ENCODE measurements at regions not wholly inside any gene's neighbourhood (a gene's known extent, or its start where the extent isn't known, plus 50 kb on each side); places are given as distances from the start of the nearest gene placed in this dataset.

DNA sequence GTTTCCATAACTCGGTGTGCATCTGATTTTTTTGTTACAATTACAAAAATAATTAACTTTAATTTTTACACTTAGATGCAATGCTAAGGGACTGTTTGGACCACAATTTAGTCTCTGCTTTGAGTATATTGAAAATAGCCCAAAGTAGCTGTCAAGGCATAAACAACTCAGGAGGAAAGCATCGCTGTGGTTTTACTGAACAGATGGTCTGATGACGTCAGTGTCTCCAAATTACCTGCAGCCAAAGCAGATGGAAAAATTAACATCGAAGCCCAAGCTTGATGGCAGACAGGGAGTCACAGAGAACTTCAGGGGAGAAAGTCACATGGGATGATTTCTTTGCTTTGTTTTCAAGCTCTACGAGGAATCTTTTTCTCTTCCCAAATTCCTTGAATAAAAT lies 83.1 kb upstream of the PLCL2 start:
- TF ChIP-seq, protein P1, sequence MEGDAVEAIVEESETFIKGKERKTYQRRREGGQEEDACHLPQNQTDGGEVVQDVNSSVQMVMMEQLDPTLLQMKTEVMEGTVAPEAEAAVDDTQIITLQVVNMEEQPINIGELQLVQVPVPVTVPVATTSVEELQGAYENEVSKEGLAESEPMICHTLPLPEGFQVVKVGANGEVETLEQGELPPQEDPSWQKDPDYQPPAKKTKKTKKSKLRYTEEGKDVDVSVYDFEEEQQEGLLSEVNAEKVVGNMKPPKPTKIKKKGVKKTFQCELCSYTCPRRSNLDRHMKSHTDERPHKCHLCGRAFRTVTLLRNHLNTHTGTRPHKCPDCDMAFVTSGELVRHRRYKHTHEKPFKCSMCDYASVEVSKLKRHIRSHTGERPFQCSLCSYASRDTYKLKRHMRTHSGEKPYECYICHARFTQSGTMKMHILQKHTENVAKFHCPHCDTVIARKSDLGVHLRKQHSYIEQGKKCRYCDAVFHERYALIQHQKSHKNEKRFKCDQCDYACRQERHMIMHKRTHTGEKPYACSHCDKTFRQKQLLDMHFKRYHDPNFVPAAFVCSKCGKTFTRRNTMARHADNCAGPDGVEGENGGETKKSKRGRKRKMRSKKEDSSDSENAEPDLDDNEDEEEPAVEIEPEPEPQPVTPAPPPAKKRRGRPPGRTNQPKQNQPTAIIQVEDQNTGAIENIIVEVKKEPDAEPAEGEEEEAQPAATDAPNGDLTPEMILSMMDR (IDR thresholded peaks at IDR 0.05 in 4 of 5, conservative IDR thresholded peaks at IDR 0.05 in 1 of 5), result no peak
- no peak for TF ChIP-seq POLR2A (IDR thresholded peaks at IDR 0.05)
